K562 (cell line): ENCODE measurements at regions not wholly inside any gene's neighbourhood (a gene's known extent, or its start where the extent isn't known, plus 50 kb on each side); places are given as distances from the start of the nearest gene placed in this dataset.

ENCODE experiments used
- ATAC-seq: fragments of 200-7000 bp; cut with Tn5 transposase; 3 replicates; pipeline ENCODE4 v1.9.1; 2020; ENCODE audit warnings: moderate library complexity
- BruUV-seq: library from RNA; stranded (reverse); fragments of 400-500 nt; replicated peaks from 2 replicates; lab custom pipeline; 2021; lab: Mats Ljungman, UMichigan
- CTCF ChIA-PET: fragments of 300-600 bp; formaldehyde crosslinking; extraction: SDS; loops from one replicate; lab custom pipeline; 2021; ENCODE audit warnings: low intra/inter-chr PET ratio; lab: Yijun Ruan, JAX
- POLR2A ChIA-PET: fragments of 300-600, 350-650 bp; sonication (Branson Sonifier 250); formaldehyde crosslinking; extraction: SDS; loops from one replicate; lab custom pipeline; 2021; ENCODE audit warnings: antibody characterized with exemption, inconsistent platforms; lab: Yijun Ruan, JAX
- DNase-seq, 4 experiments: peaks; one replicate each; pipeline versions ENCODE4 v3.0.0 to v3.0.0-alpha.2; 2011 to 2018; ENCODE audit warnings: low spot score in 3 of 4, mixed read lengths in 3 of 4; ENCODE audit errors: extremely low read depth in 1 of 4
- FAIRE-seq: peaks from 2 replicates; lab custom pipeline; 2011; peaks lifted over from hg19 to GRCh38; lab: Jason Lieb, UNC
- H2AFZ ChIP-seq: 2 replicates; pipeline ENCODE4 v1.6.0; 2011; ENCODE audit warnings: low read depth, low read length, control low read depth, inconsistent platforms
- H3K27ac ChIP-seq: fragments of 200-600 bp; 3 replicates; pipeline ENCODE4 v1.8.0; 2011; ENCODE audit warnings: low read depth, mild to moderate bottlenecking, control low read depth, inconsistent platforms, low read length, moderate library complexity, mixed read lengths; ENCODE audit errors: extremely low read depth
- H3K27me3 ChIP-seq, 2 experiments: fragments of 300-600 bp in 1 of 2; 2 replicates in 1 of 2; 3 replicates in 1 of 2; pipeline versions ENCODE4 v1.6.0 to v1.8.0; 2011; ENCODE audit warnings: inconsistent platforms in 2 of 2, low read length in 2 of 2, mild to moderate bottlenecking in 1 of 2, mixed read lengths in 1 of 2, moderate library complexity in 1 of 2; ENCODE audit not compliant: control insufficient read depth in 2 of 2, insufficient read depth in 2 of 2
- H3K36me3 ChIP-seq: fragments of 300-600 bp; 3 replicates; pipeline ENCODE4 v1.8.0; 2011; ENCODE audit warnings: mild to moderate bottlenecking, low read length, inconsistent platforms; ENCODE audit not compliant: control insufficient read depth, insufficient read depth
- H3K4me1 ChIP-seq, 2 experiments: fragments of 200-600 bp in 1 of 2; replicated peaks in 1 of 2; 2 replicates in 1 of 2; 3 replicates in 1 of 2; pipeline versions ENCODE4 v1.5.1 to v1.8.0; 2011; ENCODE audit warnings: inconsistent platforms in 2 of 2, low read length in 2 of 2, mild to moderate bottlenecking in 1 of 2, mixed read lengths in 1 of 2, moderate library complexity in 1 of 2; ENCODE audit not compliant: control insufficient read depth in 2 of 2, insufficient read depth in 2 of 2
- H3K4me2 ChIP-seq: 2 replicates; pipeline ENCODE4 v1.6.1; 2011; ENCODE audit warnings: low read length, control low read depth, inconsistent platforms, mixed read lengths; ENCODE audit not compliant: insufficient read depth
- H3K4me3 ChIP-seq: fragments of 200-600 bp; sonication (generic), shearing (Covaris generic); 2 replicates; pipeline ENCODE4 v1.5.1; 2016; ENCODE audit warnings: control low read depth, inconsistent platforms
- H3K79me2 ChIP-seq: fragments of 200-600 bp; 3 replicates; pipeline ENCODE4 v1.8.0; 2011; ENCODE audit warnings: low read length, inconsistent platforms; ENCODE audit not compliant: control insufficient read depth, insufficient read depth
- H3K9ac ChIP-seq, 2 experiments: 2 replicates each; pipeline versions ENCODE4 v1.6.0 to v1.6.1; 2011; ENCODE audit warnings: low read depth in 2 of 2, low read length in 2 of 2, control low read depth in 1 of 2, inconsistent platforms in 1 of 2, mild to moderate bottlenecking in 1 of 2, mixed read lengths in 1 of 2; ENCODE audit not compliant: insufficient read depth in 1 of 2
- H3K9me1 ChIP-seq: one replicate; pipeline ENCODE4 v1.6.0; 2011; ENCODE audit warnings: inconsistent platforms, mild to moderate bottlenecking, low read length, moderate library complexity; ENCODE audit not compliant: control insufficient read depth, insufficient read depth
- H3K9me3 ChIP-seq: replicated peaks from 2 replicates; pipeline ENCODE4 v1.5.1; 2011; ENCODE audit warnings: low read depth, low read length, inconsistent platforms; ENCODE audit not compliant: control insufficient read depth, insufficient read depth
- H4K20me1 ChIP-seq: replicated peaks from 2 replicates; pipeline ENCODE4 v1.6.1; 2011; ENCODE audit warnings: low read length, inconsistent platforms, mixed read lengths; ENCODE audit not compliant: control insufficient read depth, insufficient read depth
- CHD4 ChIP-seq: fragments of 200-600 bp; sonication (generic); IDR thresholded peaks from 3 replicates; pipeline ENCODE4 v1.6.1; 2012; ENCODE audit warnings: low read depth, mild to moderate bottlenecking, mixed read lengths, low read length, inconsistent platforms; ENCODE audit not compliant: insufficient read depth, insufficient replicate concordance, poor library complexity, severe bottlenecking
- DMBX1 ChIP-seq: fragments of 250-450 bp; sonication (Bioruptor Pico); IDR thresholded peaks from 2 replicates; pipeline ENCODE4 v1.8.0; 2022; ENCODE audit warnings: inconsistent platforms, mild to moderate bottlenecking, moderate library complexity, borderline replicate concordance
- EP400 ChIP-seq: fragments of 450-650 bp; IDR thresholded peaks from 2 replicates; pipeline ENCODE4 v1.6.1; 2017; ENCODE audit warnings: antibody characterized with exemption, mild to moderate bottlenecking, moderate library complexity
- MCM5 ChIP-seq: fragments of 450-650 bp; IDR thresholded peaks from 2 replicates; pipeline ENCODE4 v1.6.1; 2016; ENCODE audit warnings: low read depth
- PPARD ChIP-seq: fragments of 250-450 bp; sonication (Bioruptor Pico); IDR thresholded peaks from 2 replicates; pipeline ENCODE4 v1.8.0; 2022; ENCODE audit warnings: inconsistent platforms, mild to moderate bottlenecking, moderate library complexity
- ZNF551 ChIP-seq: fragments of 250-450 bp; sonication (Bioruptor Pico); IDR thresholded peaks from 2 replicates; pipeline ENCODE4 v1.5.0; 2021; ENCODE audit warnings: mild to moderate bottlenecking, moderate library complexity
- WGBS: fragments of 100-300 bp; shearing (Covaris generic); methylation state at CpG from one replicate; pipeline ENCODE4 v1.1.6; 2016; ENCODE audit warnings: low coverage, mixed read lengths; ENCODE audit not compliant: insufficient coverage; ENCODE audit errors: missing lambda C conversion rate; 5-methylcytosine and 5-hydroxymethylcytosine counted together
- in situ Hi-C: fragments of 300-500 bp; cut with MboI; formaldehyde crosslinking; loops from 4 replicates; pipeline ENCODE4 v1.15.0; 2018; ENCODE audit warnings: inconsistent platforms, mixed read lengths
- intact Hi-C: fragments of 100-400 bp; cut with micrococcal nuclease; formaldehyde crosslinking; loops from 2 replicates; pipeline ENCODE4 v1.14.2; 2022
- TF ChIP-seq, protein P1 (sequence below): fragments of 450-650 bp; IDR thresholded peaks from 2 replicates; pipeline ENCODE4 v1.6.1; 2018; ENCODE audit not compliant: partially characterized antibody
- TF ChIP-seq, protein P2 (sequence below): sonication (generic); formaldehyde crosslinking; IDR thresholded peaks from 2 replicates; pipeline ENCODE4 v1.8.1; 2023; ENCODE audit warnings: mild to moderate bottlenecking, missing genetic modification reagents
- TF ChIP-seq, protein P3 (sequence below): sonication (generic); formaldehyde crosslinking; IDR thresholded peaks from 2 replicates; pipeline ENCODE4 v1.5.0; 2020; ENCODE audit warnings: missing genetic modification reagents
- TF ChIP-seq, protein P4 (sequence below): fragments of 450-650 bp; IDR thresholded peaks from 2 replicates; pipeline ENCODE4 v1.6.1; 2016; ENCODE audit warnings: missing biosample characterization, missing genetic modification characterization
- TF ChIP-seq, protein P5 (sequence below): sonication (generic); IDR thresholded peaks from 2 replicates; pipeline ENCODE4 v1.6.1; 2016

DNA sequence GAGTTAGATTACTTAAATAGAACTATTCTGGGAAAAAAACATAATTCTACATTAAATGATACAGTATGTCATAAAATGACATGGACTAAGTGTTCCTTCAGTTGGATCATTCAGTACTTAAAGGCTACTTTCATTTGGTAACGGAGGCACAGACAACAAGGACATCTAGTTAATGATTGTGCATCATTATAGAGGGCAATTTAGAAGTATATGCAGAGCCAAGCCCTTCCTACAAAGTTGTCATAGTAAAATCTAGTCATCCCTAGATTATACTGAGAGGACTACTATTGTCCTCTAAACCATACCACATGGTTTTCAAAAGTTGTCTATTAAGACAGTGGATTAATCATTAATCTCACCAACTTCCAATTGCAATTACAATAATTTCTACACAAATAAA, 53.9 kb upstream of the STXBP5 start:
- CTCF ChIA-PET: no interaction called here
- Histone ChIP-seq H3K4me3 (no peak overlapping the region), H3K4me1 (no peaks in the 10 kb centered on the region), H3K27me3 (no peaks in the 10 kb centered on the region), H3K27ac (no peak overlapping the region), H3K79me2 (no peaks in the 10 kb centered on the region), H3K9me1 (no peaks in the 10 kb centered on the region), H3K36me3 (no peaks in the 10 kb centered on the region), H2AFZ (no peak overlapping the region), H3K4me2 (no peak overlapping the region), H4K20me1 (no peaks in the 10 kb centered on the region), H3K9ac (no peak overlapping the region), H3K9me3 (no peaks in the 10 kb centered on the region)
- intact Hi-C loops: no loop called here
- no peak for FAIRE-seq
- POLR2A ChIA-PET: no interaction called here
- WGBS: 74% methylated on average over 1 of the region's 1 CpG
- no peak for DNase-seq
- no peak for ATAC-seq
- no TSS peak for BruUV-seq
- in situ Hi-C loops: no loop called here
- TF ChIP-seq, protein P1, sequence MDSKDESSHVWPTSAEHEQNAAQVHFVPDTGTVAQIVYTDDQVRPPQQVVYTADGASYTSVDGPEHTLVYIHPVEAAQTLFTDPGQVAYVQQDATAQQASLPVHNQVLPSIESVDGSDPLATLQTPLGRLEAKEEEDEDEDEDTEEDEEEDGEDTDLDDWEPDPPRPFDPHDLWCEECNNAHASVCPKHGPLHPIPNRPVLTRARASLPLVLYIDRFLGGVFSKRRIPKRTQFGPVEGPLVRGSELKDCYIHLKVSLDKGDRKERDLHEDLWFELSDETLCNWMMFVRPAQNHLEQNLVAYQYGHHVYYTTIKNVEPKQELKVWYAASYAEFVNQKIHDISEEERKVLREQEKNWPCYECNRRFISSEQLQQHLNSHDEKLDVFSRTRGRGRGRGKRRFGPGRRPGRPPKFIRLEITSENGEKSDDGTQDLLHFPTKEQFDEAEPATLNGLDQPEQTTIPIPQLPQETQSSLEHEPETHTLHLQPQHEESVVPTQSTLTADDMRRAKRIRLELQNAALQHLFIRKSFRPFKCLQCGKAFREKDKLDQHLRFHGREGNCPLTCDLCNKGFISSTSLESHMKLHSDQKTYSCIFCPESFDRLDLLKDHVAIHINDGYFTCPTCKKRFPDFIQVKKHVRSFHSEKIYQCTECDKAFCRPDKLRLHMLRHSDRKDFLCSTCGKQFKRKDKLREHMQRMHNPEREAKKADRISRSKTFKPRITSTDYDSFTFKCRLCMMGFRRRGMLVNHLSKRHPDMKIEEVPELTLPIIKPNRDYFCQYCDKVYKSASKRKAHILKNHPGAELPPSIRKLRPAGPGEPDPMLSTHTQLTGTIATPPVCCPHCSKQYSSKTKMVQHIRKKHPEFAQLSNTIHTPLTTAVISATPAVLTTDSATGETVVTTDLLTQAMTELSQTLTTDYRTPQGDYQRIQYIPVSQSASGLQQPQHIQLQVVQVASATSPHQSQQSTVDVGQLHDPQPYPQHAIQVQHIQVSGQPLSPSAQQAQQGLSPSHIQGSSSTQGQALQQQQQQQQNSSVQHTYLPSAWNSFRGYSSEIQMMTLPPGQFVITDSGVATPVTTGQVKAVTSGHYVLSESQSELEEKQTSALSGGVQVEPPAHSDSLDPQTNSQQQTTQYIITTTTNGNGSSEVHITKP: no peak
- TF ChIP-seq DMBX1 (CRISPR knock-in tag) (no peak), ZNF551 (no peak), CHD4 (no peak), EP400 (no peak), MCM5 (no peak), PPARD (no peak)
- TF ChIP-seq, protein P2, sequence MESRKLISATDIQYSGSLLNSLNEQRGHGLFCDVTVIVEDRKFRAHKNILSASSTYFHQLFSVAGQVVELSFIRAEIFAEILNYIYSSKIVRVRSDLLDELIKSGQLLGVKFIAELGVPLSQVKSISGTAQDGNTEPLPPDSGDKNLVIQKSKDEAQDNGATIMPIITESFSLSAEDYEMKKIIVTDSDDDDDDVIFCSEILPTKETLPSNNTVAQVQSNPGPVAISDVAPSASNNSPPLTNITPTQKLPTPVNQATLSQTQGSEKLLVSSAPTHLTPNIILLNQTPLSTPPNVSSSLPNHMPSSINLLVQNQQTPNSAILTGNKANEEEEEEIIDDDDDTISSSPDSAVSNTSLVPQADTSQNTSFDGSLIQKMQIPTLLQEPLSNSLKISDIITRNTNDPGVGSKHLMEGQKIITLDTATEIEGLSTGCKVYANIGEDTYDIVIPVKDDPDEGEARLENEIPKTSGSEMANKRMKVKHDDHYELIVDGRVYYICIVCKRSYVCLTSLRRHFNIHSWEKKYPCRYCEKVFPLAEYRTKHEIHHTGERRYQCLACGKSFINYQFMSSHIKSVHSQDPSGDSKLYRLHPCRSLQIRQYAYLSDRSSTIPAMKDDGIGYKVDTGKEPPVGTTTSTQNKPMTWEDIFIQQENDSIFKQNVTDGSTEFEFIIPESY: no peak
- TF ChIP-seq, protein P3, sequence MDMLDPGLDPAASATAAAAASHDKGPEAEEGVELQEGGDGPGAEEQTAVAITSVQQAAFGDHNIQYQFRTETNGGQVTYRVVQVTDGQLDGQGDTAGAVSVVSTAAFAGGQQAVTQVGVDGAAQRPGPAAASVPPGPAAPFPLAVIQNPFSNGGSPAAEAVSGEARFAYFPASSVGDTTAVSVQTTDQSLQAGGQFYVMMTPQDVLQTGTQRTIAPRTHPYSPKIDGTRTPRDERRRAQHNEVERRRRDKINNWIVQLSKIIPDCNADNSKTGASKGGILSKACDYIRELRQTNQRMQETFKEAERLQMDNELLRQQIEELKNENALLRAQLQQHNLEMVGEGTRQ (CRISPR knock-in tag): no peak
- TF ChIP-seq, protein P4, sequence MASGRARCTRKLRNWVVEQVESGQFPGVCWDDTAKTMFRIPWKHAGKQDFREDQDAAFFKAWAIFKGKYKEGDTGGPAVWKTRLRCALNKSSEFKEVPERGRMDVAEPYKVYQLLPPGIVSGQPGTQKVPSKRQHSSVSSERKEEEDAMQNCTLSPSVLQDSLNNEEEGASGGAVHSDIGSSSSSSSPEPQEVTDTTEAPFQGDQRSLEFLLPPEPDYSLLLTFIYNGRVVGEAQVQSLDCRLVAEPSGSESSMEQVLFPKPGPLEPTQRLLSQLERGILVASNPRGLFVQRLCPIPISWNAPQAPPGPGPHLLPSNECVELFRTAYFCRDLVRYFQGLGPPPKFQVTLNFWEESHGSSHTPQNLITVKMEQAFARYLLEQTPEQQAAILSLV: no peak
- TF ChIP-seq, protein P5, sequence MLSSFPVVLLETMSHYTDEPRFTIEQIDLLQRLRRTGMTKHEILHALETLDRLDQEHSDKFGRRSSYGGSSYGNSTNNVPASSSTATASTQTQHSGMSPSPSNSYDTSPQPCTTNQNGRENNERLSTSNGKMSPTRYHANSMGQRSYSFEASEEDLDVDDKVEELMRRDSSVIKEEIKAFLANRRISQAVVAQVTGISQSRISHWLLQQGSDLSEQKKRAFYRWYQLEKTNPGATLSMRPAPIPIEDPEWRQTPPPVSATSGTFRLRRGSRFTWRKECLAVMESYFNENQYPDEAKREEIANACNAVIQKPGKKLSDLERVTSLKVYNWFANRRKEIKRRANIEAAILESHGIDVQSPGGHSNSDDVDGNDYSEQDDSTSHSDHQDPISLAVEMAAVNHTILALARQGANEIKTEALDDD: no peak
